ENCODE measurements at regions not wholly inside any gene's neighbourhood (a gene's known extent, or its start where the extent isn't known, plus 50 kb on each side); places are given as distances from the start of the nearest gene placed in this dataset.

GRCh38 chr2:221104361-221104811 lies 467.7 kb downstream of the EPHA4 start:
- no peak overlapping the region for H3K27ac ChIP-seq
- no peak for TF ChIP-seq CTCF (conservative IDR thresholded peaks at IDR 0.05)

- no peak overlapping the region for H3K27ac ChIP-seq
- TF ChIP-seq CTCF (conservative IDR thresholded peaks at IDR 0.05) = no peak
These were observed 465.9 kb downstream of the EPHA4 start for GRCh38 chr2:221106241-221106640.

GRCh38 chr2:221107424-221107823 lies 464.7 kb downstream of the EPHA4 start:
- TF ChIP-seq CTCF (conservative IDR thresholded peaks at IDR 0.05) = no peak
- no peak overlapping the region for H3K27ac ChIP-seq

- H3K27ac ChIP-seq = no peak overlapping the region
- no peak for TF ChIP-seq CTCF (conservative IDR thresholded peaks at IDR 0.05)
These were observed 462.6 kb downstream of the EPHA4 start for GRCh38 chr2:221109552-221109951.

- no peak for TF ChIP-seq CTCF (conservative IDR thresholded peaks at IDR 0.05)
- H3K27ac ChIP-seq = no peak overlapping the region
These were observed 460.4 kb downstream of the EPHA4 start for GRCh38 chr2:221111739-221112138.

- no peak overlapping the region for H3K27ac ChIP-seq
- TF ChIP-seq CTCF (conservative IDR thresholded peaks at IDR 0.05) = no peak
These were observed 459.4 kb downstream of the EPHA4 start for GRCh38 chr2:221112744-221113143.

- H3K27ac ChIP-seq = no peak overlapping the region
- no peak for TF ChIP-seq CTCF (conservative IDR thresholded peaks at IDR 0.05)
These were observed 456.2 kb downstream of the EPHA4 start for GRCh38 chr2:221115944-221116343.

- H3K27ac ChIP-seq = no peak overlapping the region
- TF ChIP-seq CTCF (conservative IDR thresholded peaks at IDR 0.05) = no peak
These were observed 451.5 kb downstream of the EPHA4 start for GRCh38 chr2:221120643-221121042.

All from VCaP (cell line).